Epithelial cell of esophagus (primary cell): ENCODE measurements at regions not wholly inside any gene's neighbourhood (a gene's known extent, or its start where the extent isn't known, plus 50 kb on each side); places are given as distances from the start of the nearest gene placed in this dataset.

ENCODE experiments used
- DNase-seq: peaks from one replicate; pipeline ENCODE4 v3.0.0; 2010; ENCODE audit warnings: low read depth
- H3K4me3 ChIP-seq: 2 replicates; pipeline ENCODE4 v1.5.1; 2011; ENCODE audit warnings: mild to moderate bottlenecking, low read length, control low read depth
- TF ChIP-seq, protein P1 (sequence below): IDR thresholded peaks from 2 replicates; pipeline ENCODE4 v1.5.1; 2011; ENCODE audit warnings: low read depth, mild to moderate bottlenecking, low read length, control low read depth, inconsistent platforms; ENCODE audit not compliant: insufficient read depth; ENCODE audit errors: missing control alignments

- TF ChIP-seq, protein P1, sequence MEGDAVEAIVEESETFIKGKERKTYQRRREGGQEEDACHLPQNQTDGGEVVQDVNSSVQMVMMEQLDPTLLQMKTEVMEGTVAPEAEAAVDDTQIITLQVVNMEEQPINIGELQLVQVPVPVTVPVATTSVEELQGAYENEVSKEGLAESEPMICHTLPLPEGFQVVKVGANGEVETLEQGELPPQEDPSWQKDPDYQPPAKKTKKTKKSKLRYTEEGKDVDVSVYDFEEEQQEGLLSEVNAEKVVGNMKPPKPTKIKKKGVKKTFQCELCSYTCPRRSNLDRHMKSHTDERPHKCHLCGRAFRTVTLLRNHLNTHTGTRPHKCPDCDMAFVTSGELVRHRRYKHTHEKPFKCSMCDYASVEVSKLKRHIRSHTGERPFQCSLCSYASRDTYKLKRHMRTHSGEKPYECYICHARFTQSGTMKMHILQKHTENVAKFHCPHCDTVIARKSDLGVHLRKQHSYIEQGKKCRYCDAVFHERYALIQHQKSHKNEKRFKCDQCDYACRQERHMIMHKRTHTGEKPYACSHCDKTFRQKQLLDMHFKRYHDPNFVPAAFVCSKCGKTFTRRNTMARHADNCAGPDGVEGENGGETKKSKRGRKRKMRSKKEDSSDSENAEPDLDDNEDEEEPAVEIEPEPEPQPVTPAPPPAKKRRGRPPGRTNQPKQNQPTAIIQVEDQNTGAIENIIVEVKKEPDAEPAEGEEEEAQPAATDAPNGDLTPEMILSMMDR: no peak
- H3K4me3 ChIP-seq: no peak overlapping the region
- no peak for DNase-seq
Measured at GRCh38 chr18:24677011-24677410, 216.6 kb downstream of the HRH4 start.

- no peak overlapping the region for H3K4me3 ChIP-seq
- TF ChIP-seq, protein P1: no peak
- DNase-seq: no peak
Measured at GRCh38 chr18:24678107-24678506, 217.7 kb downstream of the HRH4 start.

- H3K4me3 ChIP-seq: no peak overlapping the region
- TF ChIP-seq, protein P1: no peak
- no peak for DNase-seq
Measured at GRCh38 chr18:24678626-24679025, 218.2 kb downstream of the HRH4 start.

DNA sequence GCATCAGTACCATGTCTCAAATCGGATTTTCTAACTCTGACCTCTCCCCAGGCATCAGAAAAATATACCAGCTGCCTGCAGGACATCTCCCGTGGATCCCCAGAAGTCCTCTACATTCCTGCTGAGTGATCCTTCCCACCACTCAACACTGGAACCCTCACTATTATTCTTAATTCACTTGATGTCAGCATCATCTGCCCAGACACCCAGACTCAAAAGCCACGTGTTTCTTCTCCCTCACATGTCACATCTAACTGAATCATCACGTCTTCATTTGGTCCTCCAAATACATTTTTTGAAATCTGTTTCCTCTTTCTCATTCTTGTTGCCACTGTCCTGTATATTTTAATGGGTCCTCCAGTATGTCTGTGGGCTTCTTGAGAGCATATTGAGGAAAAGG is 218.6 kb downstream of the HRH4 start:
- DNase-seq: no peak
- H3K4me3 ChIP-seq: no peak overlapping the region
- TF ChIP-seq, protein P1: no peak

DNA sequence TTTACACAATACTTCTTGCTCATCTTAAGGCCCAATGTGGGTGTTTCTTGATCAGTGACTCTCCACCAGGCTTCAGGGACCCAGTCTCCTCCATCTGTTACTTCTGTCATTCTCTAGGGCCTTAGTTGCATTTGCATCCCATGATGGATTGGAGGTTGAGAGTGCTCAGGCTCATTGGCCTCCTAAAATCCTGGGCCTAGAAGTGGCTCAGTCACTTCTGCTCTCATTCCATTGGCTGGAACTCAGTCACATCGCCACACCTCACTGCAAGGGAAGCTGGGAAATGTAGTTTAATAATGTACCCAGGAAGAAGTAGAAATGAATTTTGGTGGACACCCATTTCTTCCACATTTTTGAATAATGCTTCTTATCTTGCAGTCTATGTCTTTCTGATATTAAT is 223.5 kb downstream of the HRH4 start:
- TF ChIP-seq, protein P1: no peak
- H3K4me3 ChIP-seq: no peak overlapping the region
- DNase-seq: no peak

DNA sequence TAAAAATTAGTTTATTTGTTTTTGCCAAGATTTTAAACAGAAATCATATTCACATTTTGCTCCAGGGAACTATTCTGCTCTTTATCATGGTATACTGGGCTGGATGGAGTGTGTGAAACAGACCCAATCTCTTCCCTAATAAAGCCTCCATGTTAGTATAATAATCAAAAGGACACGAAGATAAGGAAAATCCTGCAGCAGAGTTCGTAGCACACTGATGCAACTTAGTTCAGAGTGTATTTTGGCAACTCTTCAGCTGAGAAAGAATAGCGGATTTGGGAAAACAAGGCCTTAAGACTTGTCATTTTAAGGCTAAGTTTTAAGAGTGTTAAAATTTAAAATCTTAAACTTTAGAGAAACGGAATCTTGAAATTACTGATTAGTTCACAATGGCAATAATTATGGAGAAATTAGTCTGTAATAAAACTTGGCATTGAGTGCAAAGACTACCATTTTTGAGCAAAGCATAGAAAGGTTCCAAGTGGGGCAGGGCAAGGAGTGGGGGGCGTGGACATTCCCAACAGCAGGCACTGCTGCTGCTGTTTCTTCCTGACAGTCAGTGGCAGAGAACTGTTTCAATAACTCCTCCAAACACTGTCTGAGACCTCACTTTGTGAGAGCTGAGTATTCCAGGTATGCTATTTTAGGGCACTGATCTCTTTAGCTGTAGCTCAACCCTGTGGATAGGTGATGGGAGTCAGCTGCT is 225.0 kb downstream of the HRH4 start:
- DNase-seq: no peak
- no peak overlapping the region for H3K4me3 ChIP-seq
- TF ChIP-seq, protein P1: no peak

DNA sequence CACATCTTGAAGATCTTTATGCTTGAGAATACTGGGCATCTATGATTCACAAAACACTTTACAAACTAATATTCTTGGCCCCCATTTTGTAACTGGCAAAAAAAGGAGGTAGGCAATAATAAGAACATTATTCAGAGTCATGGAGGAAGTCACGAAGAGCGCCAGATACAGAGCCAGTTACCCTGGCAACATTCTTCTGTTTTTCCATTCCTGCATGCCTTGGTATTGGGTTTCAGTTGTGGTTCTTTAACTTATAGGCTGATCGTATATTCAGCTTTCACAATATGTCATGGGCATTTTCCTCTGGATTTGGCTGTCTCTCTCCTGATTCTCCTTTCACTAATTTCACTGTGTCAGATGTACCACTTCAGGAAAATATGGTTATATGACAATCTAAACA is 234.7 kb downstream of the HRH4 start:
- TF ChIP-seq, protein P1: no peak
- no peak for DNase-seq
- H3K4me3 ChIP-seq: no peak overlapping the region
